G401 (cell line): ENCODE measurements at regions not wholly inside any gene's neighbourhood (a gene's known extent, or its start where the extent isn't known, plus 50 kb on each side); places are given as distances from the start of the nearest gene placed in this dataset.
"Not testable (repeated sequence)": the region's sequence is repeated elsewhere in the genome, so short reads cannot be mapped to it uniquely, and the experiment has no call there.

Source experiments
- DNase-seq: peaks from one replicate; pipeline ENCODE4 v3.0.0-alpha.2; 2015; ENCODE audit warnings: low spot score
- in situ Hi-C: cut with HindIII; loops from 2 replicates; pipeline ENCODE4 v1.10.0; 2016; ENCODE audit warnings: low sequenced_read_pairs, mixed read lengths

DNA sequence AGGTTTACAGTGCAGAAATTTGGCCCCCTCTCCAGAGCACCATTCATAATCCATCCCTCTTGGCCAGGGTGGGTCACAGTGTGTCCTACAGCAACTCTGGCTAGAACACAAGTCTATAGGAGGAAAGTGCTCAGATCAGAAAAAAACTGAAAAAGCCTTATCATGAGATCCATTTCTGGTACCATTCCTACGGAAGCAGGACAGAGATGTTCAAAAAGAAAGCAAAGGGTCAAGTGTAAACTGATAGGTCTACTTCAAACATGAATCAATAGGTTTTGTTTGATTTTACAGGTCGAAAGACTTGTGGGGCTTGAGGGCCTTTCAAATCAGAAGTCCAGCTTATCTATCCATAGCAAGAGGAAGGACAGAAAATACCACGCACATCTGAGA lies 326.4 kb downstream of the SOX9 start:
- no peak for DNase-seq
- in situ Hi-C loops = no loop called here

DNA sequence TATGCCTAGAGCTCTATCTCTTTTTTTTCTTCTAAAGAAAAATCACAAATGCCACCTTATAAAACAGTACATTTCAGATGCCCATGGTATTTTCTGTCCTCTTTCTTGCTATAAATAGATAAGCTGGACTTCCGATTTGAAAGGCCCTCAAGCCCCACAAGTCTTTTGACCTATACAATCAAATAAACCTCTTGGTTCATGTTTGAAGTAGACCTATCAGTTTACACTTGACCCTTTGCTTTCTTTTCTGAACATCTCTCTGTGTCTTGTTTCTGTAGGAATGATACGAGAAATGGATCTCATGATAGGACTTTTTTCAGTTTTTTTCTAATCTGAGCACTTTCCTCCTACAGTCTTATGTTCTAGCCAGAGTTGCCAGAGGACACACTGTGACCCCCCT lies 327.2 kb downstream of the SOX9 start:
- in situ Hi-C loops = no loop called here

GRCh38 chr17:72452286-72453173 lies 331.7 kb downstream of the SOX9 start:
- in situ Hi-C loops = no loop called here
- no peak for DNase-seq

More for the DNA sequence above, 327.2 kb downstream of the SOX9 start:
- no peak for DNase-seq

GRCh38 chr17:72454342-72454741 lies 333.5 kb downstream of the SOX9 start:
- no peak for DNase-seq
- in situ Hi-C loops = no loop called here

- DNase-seq = no peak
- in situ Hi-C loops = no loop called here
Measured at GRCh38 chr17:72455562-72455961, 334.7 kb downstream of the SOX9 start.

GRCh38 chr17:72456075-72456474 lies 335.3 kb downstream of the SOX9 start:
- in situ Hi-C loops = no loop called here
- no peak for DNase-seq

- in situ Hi-C loops = no loop called here
- DNase-seq = no peak
Measured at GRCh38 chr17:72457712-72458111, 336.9 kb downstream of the SOX9 start.

GRCh38 chr17:72458301-72458700 lies 337.5 kb downstream of the SOX9 start:
- DNase-seq = no peak
- in situ Hi-C loops = no loop called here

GRCh38 chr17:72460711-72461110 lies 339.9 kb downstream of the SOX9 start:
- in situ Hi-C loops = no loop called here
- no peak for DNase-seq

GRCh38 chr17:72461757-72462156 lies 340.9 kb downstream of the SOX9 start:
- in situ Hi-C loops = no loop called here
- no peak for DNase-seq

DNA sequence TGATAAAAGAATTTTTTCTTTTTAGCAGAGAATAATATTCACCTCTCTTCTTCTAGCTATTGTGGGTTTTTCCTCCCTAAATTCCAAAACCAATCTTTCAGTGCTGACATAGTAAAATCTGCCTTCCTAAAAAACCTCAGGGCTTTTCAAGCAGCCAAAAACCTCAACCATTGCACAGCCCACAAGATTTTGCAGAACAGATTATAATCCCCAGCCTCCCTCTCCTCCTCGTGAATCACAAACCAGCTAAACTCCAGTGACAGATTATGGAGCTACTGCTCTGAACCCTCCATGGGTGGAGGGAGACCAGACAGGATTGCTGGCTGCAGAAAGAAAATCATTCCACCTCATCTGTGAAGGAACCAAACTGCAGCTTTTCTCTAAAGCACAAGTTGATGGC lies 341.6 kb downstream of the SOX9 start:
- no peak for DNase-seq
- in situ Hi-C loops = no loop called here

DNA sequence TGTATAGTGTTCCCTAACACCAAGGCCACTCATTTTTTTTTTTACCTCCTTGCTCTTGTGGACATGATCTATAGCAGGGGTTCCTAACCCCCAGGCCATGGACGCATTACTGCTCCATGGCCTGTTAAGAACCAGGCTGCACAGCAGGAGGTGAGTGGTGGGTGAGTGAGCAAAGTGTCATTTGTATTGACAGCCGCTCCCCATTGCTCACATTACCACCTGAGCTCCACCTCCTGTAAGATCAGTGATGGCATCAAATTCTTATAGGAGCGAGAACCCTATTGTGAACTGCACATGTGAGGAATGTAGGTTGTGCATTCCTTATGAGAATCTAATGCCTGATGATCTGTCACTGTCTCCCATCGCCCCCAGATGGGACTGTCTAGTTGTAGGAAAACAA lies 342.0 kb downstream of the SOX9 start:
- in situ Hi-C loops = no loop called here
- DNase-seq = no peak

- in situ Hi-C loops = no loop called here
- no peak for DNase-seq
Measured at GRCh38 chr17:72463287-72464102, 342.7 kb downstream of the SOX9 start.

- in situ Hi-C loops, DNase-seq: not testable (repeated sequence)
Measured at GRCh38 chr17:72464221-72464620, 343.4 kb downstream of the SOX9 start.

DNA sequence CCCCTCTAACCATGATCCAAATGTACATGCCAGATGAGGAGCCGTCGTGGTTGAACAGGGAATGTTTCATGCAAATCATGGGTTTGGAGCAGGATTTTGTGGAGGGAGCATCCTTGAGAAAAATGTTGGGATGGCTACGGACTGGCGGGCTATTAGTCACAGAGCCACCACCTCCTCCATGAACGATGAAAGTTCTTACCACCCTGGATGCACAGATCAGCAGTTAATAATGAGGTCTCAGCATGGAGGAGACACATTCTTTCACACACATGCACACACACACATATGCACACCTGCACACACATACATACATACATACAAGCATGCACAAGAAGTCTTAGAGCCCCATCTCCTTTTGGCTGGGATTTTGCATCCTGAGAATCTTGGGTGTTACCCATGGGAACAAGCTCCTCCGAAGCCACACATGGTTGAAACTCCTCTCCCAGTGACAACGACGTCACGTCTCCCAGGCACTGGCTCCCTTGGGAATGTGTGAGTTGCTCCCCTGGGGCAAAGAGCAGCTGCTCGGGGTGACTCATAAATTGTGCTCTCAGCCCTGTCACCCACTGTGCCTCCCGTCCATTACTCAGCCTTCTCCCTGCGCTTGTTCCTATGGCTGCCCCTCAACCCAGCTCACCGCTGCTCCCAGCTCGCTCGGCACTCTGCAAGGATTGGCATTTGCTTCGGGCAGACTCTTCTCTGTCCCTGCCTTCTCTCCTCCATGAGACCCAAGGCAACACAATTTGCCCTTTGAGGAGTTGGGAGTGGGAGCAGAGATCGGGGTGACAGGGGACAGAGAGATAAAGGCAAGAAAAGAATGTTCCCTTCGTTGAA lies 344.6 kb downstream of the SOX9 start:
- in situ Hi-C loops = no loop called here
- DNase-seq = no peak

DNA sequence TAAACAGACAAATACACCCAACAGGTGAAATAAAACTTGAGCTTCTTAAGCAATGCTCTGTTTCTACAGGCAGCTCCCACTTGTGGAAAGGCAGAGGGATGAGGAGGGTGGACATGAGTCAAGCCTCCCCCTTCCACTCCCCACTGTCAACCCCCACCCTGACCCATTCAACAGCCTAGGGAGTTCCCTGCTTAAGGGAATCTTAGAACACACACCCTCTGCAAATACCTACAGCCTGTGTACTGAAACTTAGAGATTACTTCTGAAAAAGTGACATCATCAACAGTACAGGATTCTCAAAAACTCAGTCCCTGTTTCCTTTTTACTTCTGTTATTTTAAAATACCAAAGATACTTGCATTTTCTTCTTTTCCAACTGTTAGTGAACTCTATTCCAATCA lies 345.4 kb downstream of the SOX9 start:
- in situ Hi-C loops = no loop called here

GRCh38 chr17:72466606-72467005 lies 345.8 kb downstream of the SOX9 start:
- in situ Hi-C loops = no loop called here
- no peak for DNase-seq

More for the DNA sequence above, 345.4 kb downstream of the SOX9 start:
- no peak for DNase-seq

DNA sequence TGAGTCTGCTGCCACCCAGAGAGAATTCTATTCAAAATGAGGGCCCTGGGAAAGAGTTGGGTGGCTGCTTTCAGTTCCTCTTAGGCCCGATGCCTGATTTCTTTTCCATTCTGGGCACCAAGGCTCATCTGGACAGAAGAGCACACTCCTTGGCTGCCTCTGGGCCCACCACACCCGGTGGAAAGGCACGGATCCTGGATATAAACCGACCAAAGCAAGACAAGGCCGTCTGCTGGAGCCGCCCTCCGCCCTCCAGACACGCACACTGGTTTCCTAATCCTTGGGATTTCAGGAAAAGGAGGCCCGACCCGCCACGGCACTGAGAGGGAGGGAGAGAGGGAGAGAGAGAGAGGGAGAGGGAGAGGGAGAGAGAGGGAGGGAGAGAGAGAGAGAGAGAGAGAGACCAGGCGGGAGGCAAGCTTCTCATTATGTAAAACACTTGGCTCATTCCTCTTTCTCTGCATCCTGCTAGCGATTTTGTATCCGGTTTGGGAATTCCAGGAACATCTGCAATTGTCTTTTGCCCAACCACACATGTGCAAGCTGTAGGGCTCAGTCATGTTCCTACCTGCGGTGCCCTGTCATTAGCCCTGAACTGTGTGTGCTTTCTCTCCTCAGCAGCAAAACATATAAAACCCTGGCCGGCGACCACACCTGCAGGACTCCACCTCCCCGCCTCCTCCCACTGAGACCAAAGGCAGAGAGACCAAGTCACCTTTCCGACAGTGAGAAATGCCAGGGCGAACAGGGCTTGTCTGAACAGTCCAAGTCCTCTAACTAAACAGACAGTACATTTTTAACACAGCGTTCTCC lies 347.2 kb downstream of the SOX9 start:
- DNase-seq = no peak
- in situ Hi-C loops = no loop called here

GRCh38 chr17:72468841-72469240 lies 348.0 kb downstream of the SOX9 start:
- in situ Hi-C loops = no loop called here
- no peak for DNase-seq
